SJSA1 (cell line): ENCODE measurements at regions not wholly inside any gene's neighbourhood (a gene's known extent, or its start where the extent isn't known, plus 50 kb on each side); places are given as distances from the start of the nearest gene placed in this dataset.
"Not testable (repeated sequence)": the region's sequence is repeated elsewhere in the genome, so short reads cannot be mapped to it uniquely, and the experiment has no call there.

Experiments used
- DNase-seq, 2 experiments: peaks; one replicate each; pipeline ENCODE4 v3.0.0-alpha.2; 2015 to 2020; ENCODE audit warnings: low spot score in 2 of 2, low read depth in 1 of 2
- H3K27ac ChIP-seq: fragments of 250-450 bp; sonication (Bioruptor Pico); 2 replicates; pipeline ENCODE4 v1.5.1; 2020; ENCODE audit warnings: mild to moderate bottlenecking, moderate library complexity
- H3K27me3 ChIP-seq: fragments of 250-450 bp; sonication (Bioruptor Pico); replicated peaks from 2 replicates; pipeline ENCODE4 v1.5.1; 2020; ENCODE audit warnings: mild to moderate bottlenecking, moderate library complexity
- H3K36me3 ChIP-seq: fragments of 250-450 bp; sonication (Bioruptor Pico); 2 replicates; pipeline ENCODE4 v1.5.1; 2020; ENCODE audit warnings: mild to moderate bottlenecking
- H3K4me1 ChIP-seq: fragments of 250-450 bp; sonication (Bioruptor Pico); replicated peaks from 2 replicates; pipeline ENCODE4 v1.6.1; 2021; ENCODE audit warnings: mild to moderate bottlenecking
- H3K4me3 ChIP-seq: fragments of 250-450 bp; sonication (Bioruptor Pico); 2 replicates; pipeline ENCODE4 v1.5.1; 2020; ENCODE audit warnings: mild to moderate bottlenecking
- H3K9me3 ChIP-seq: fragments of 250-450 bp; sonication (Bioruptor Pico); replicated peaks from 2 replicates; pipeline ENCODE4 v1.5.1; 2020; ENCODE audit warnings: mild to moderate bottlenecking

- no peaks in the 10 kb centered on the region for H3K36me3 ChIP-seq
- no peak overlapping the region for H3K4me3 ChIP-seq
- peaks cover 19% of the 10 kb centered on the region for H3K4me1 ChIP-seq
- H3K27me3 ChIP-seq, result no peaks in the 10 kb centered on the region
- no peaks in the 10 kb centered on the region for H3K9me3 ChIP-seq
- no peak overlapping the region for H3K27ac ChIP-seq
- DNase-seq, result no peak
Observed at GRCh38 chr12:107196681-107197080, 103.3 kb upstream of the CRY1 start.

- Histone ChIP-seq H3K27me3 (no peaks in the 10 kb centered on the region), H3K27ac (no peak overlapping the region), H3K4me1 (peaks cover 19% of the 10 kb centered on the region), H3K4me3 (no peak overlapping the region), H3K9me3 (no peaks in the 10 kb centered on the region), H3K36me3 (no peaks in the 10 kb centered on the region)
- peak; percentile 57 for DNase-seq
Observed at GRCh38 chr12:107200394-107200793, 107.0 kb upstream of the CRY1 start.

GRCh38 chr12:107207931-107208525, 114.7 kb upstream of the CRY1 start:
- Histone ChIP-seq H3K27ac (peak overlapping the region; percentile 78), H3K36me3 (no peaks in the 10 kb centered on the region), H3K4me1 (peaks cover 14% of the 10 kb centered on the region), H3K9me3 (0 out of 2 replicates have a peak, but pooled peaks cover 3% of the 10 kb centered on the region), H3K27me3 (no peaks in the 10 kb centered on the region), H3K4me3 (no peak overlapping the region)
- peak in 1 of 2 experiments; percentile 63 for DNase-seq

GRCh38 chr12:107209700-107210099, 116.4 kb upstream of the CRY1 start:
- not testable (repeated sequence) for H3K4me3 ChIP-seq, H3K27me3 ChIP-seq, H3K9me3 ChIP-seq, H3K36me3 ChIP-seq, DNase-seq, H3K27ac ChIP-seq
- peaks cover 22% of the 10 kb centered on the region for H3K4me1 ChIP-seq

GRCh38 chr12:107214373-107214773, 121.0 kb upstream of the CRY1 start:
- peak; percentile 71 for DNase-seq
- H3K36me3 ChIP-seq, H3K4me1 ChIP-seq, H3K27me3 ChIP-seq, H3K9me3 ChIP-seq, H3K4me3 ChIP-seq: not testable (repeated sequence)
- H3K27ac ChIP-seq, result 0 out of 2 replicates have a peak overlapping the region, but pooled peaks have one; percentile 8

- not testable (repeated sequence) for DNase-seq, H3K27ac ChIP-seq, H3K36me3 ChIP-seq, H3K9me3 ChIP-seq, H3K4me3 ChIP-seq, H3K4me1 ChIP-seq, H3K27me3 ChIP-seq
Observed at GRCh38 chr12:107216411-107216810, 123.1 kb upstream of the CRY1 start.

GRCh38 chr12:107219301-107219700, 126.0 kb upstream of the CRY1 start:
- peaks cover 6% of the 10 kb centered on the region for H3K4me1 ChIP-seq
- H3K27me3 ChIP-seq, result no peaks in the 10 kb centered on the region
- H3K4me3 ChIP-seq, result no peak overlapping the region
- no peak for DNase-seq
- H3K36me3 ChIP-seq, result no peaks in the 10 kb centered on the region
- no peaks in the 10 kb centered on the region for H3K9me3 ChIP-seq
- no peak overlapping the region for H3K27ac ChIP-seq

- DNase-seq, result no peak
- Histone ChIP-seq H3K4me3 (no peak overlapping the region), H3K27ac (no peak overlapping the region), H3K36me3 (no peaks in the 10 kb centered on the region), H3K27me3 (no peaks in the 10 kb centered on the region), H3K4me1 (peaks cover 22% of the 10 kb centered on the region), H3K9me3 (no peaks in the 10 kb centered on the region)
Observed at GRCh38 chr12:107221913-107222312, 128.6 kb upstream of the CRY1 start.

- no peak for DNase-seq
- no peaks in the 10 kb centered on the region for H3K27me3 ChIP-seq
- H3K4me3 ChIP-seq, result no peak overlapping the region
- H3K27ac ChIP-seq, result no peak overlapping the region
- no peaks in the 10 kb centered on the region for H3K9me3 ChIP-seq
- peaks cover 25% of the 10 kb centered on the region for H3K4me1 ChIP-seq
- no peaks in the 10 kb centered on the region for H3K36me3 ChIP-seq
Observed at GRCh38 chr12:107223821-107224220, 130.5 kb upstream of the CRY1 start.

- peak; percentile 89 to 91 for DNase-seq
- Histone ChIP-seq H3K4me1 (peaks cover 35% of the 10 kb centered on the region), H3K4me3 (no peak overlapping the region), H3K27ac (peak overlapping the region; percentile 51), H3K36me3 (no peaks in the 10 kb centered on the region), H3K27me3 (no peaks in the 10 kb centered on the region), H3K9me3 (no peaks in the 10 kb centered on the region)
Observed at GRCh38 chr12:107225635-107226034, 132.3 kb upstream of the CRY1 start.

GRCh38 chr12:107226126-107226525, 132.8 kb upstream of the CRY1 start:
- Histone ChIP-seq H3K9me3 (no peaks in the 10 kb centered on the region), H3K4me3 (no peak overlapping the region)

GRCh38 chr12:107228076-107228475, 134.7 kb upstream of the CRY1 start:
- no peaks in the 10 kb centered on the region for H3K27me3 ChIP-seq
- peaks cover 35% of the 10 kb centered on the region for H3K4me1 ChIP-seq
- H3K4me3 ChIP-seq, result no peak overlapping the region
- no peak overlapping the region for H3K27ac ChIP-seq
- no peak for DNase-seq
- H3K36me3 ChIP-seq, result no peaks in the 10 kb centered on the region
- H3K9me3 ChIP-seq, result no peaks in the 10 kb centered on the region

More at GRCh38 chr12:107226126-107226525, 132.8 kb upstream of the CRY1 start:
- H3K27ac ChIP-seq, result peak overlapping the region; percentile 51
- H3K27me3 ChIP-seq, result no peaks in the 10 kb centered on the region
- DNase-seq, result no peak
- no peaks in the 10 kb centered on the region for H3K36me3 ChIP-seq
- H3K4me1 ChIP-seq, result peaks cover 35% of the 10 kb centered on the region

- no peak for DNase-seq
- H3K36me3 ChIP-seq, result no peaks in the 10 kb centered on the region
- H3K27ac ChIP-seq, result no peak overlapping the region
- no peaks in the 10 kb centered on the region for H3K27me3 ChIP-seq
- no peak overlapping the region for H3K4me3 ChIP-seq
- no peaks in the 10 kb centered on the region for H3K9me3 ChIP-seq
- H3K4me1 ChIP-seq, result peaks cover 34% of the 10 kb centered on the region
Observed at GRCh38 chr12:107229827-107230226, 136.5 kb upstream of the CRY1 start.

GRCh38 chr12:107231303-107231702, 138.0 kb upstream of the CRY1 start:
- H3K27ac ChIP-seq, result no peak overlapping the region
- H3K4me3 ChIP-seq, result no peak overlapping the region
- peaks cover 22% of the 10 kb centered on the region for H3K4me1 ChIP-seq
- no peaks in the 10 kb centered on the region for H3K36me3 ChIP-seq
- no peaks in the 10 kb centered on the region for H3K9me3 ChIP-seq
- no peaks in the 10 kb centered on the region for H3K27me3 ChIP-seq
- no peak for DNase-seq

- H3K27me3 ChIP-seq, result no peaks in the 10 kb centered on the region
- peaks cover 33% of the 10 kb centered on the region for H3K4me1 ChIP-seq
- no peak overlapping the region for H3K4me3 ChIP-seq
- H3K9me3 ChIP-seq, result no peaks in the 10 kb centered on the region
- H3K36me3 ChIP-seq, result no peaks in the 10 kb centered on the region
- no peak overlapping the region for H3K27ac ChIP-seq
- DNase-seq, result no peak
Observed at GRCh38 chr12:107233551-107233950, 140.2 kb upstream of the CRY1 start.
